Activated CD8-positive, alpha-beta T cell treated with anti-CD3 and anti-CD28 coated beads for 36 hours (primary cell): ENCODE measurements at regions not wholly inside any gene's neighbourhood (a gene's known extent, or its start where the extent isn't known, plus 50 kb on each side); places are given as distances from the start of the nearest gene placed in this dataset.

ENCODE experiments used
- ATAC-seq: fragments of 200-7000 bp; cut with Tn5 transposase; one replicate; pipeline ENCODE4 v1.10.0; 2021; ENCODE audit warnings: mild to moderate bottlenecking, moderate library complexity
- CTCF ChIA-PET: fragments of 350-600 bp; sonication (Branson Sonifier 250); formaldehyde crosslinking; loops from one replicate; lab custom pipeline; 2021; ENCODE audit warnings: antibody characterized with exemption; lab: Charles Lee
- POLR2A ChIA-PET: fragments of 350-600 bp; sonication (Branson Sonifier 250); formaldehyde crosslinking; loops from one replicate; lab custom pipeline; 2021; ENCODE audit warnings: antibody characterized with exemption; lab: Charles Lee
- DNase-seq: peaks from one replicate; pipeline ENCODE4 v3.0.0-alpha.2; 2020
- H3K27ac Mint-ChIP-seq: one replicate; pipeline ENCODE4 v1.8.0; 2021; ENCODE audit warnings: mild to moderate bottlenecking, mixed read lengths
- H3K27me3 Mint-ChIP-seq: one replicate; pipeline ENCODE4 v1.8.0; 2021; ENCODE audit warnings: mixed read lengths
- H3K36me3 Mint-ChIP-seq: one replicate; pipeline ENCODE4 v1.8.0; 2021; ENCODE audit warnings: low read depth, mixed read lengths
- H3K4me1 Mint-ChIP-seq: one replicate; pipeline ENCODE4 v1.8.0; 2021; ENCODE audit warnings: low read depth, mixed read lengths
- H3K4me3 Mint-ChIP-seq: one replicate; pipeline ENCODE4 v1.8.0; 2021; ENCODE audit warnings: mild to moderate bottlenecking, moderate library complexity, mixed read lengths
- H3K9me3 Mint-ChIP-seq: one replicate; pipeline ENCODE4 v1.8.0; 2021; ENCODE audit warnings: mixed read lengths
- intact Hi-C: fragments of 100-400 bp; cut with micrococcal nuclease; formaldehyde crosslinking; loops from one replicate; pipeline ENCODE4 v1.10.0; 2022
- TF ChIP-seq, protein P1 (sequence below): fragments of 200-600 bp; IDR thresholded peaks from one replicate; pipeline ENCODE4 v1.8.0; 2022; ENCODE audit warnings: antibody characterized with exemption, mild to moderate bottlenecking

DNA sequence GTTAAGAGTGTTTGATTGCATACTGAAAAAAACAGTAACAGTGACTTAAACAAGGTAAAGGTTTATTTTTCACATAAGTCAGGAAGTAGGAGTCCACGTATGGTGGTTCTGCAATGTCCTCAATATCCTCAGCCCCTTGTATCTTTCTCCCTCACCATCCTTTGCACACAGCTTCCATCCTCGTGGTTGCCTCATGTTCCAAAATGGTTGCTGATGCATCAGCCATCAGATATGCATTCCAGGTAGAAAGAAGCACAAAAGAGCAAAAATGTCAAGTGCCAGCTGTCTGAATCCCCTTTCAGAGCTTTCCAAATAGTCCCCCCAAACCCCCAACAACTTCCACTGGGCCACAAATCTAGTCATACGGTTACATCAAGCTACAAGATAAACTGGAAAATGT, 138.1 kb downstream of the SYF2 start:
- TF ChIP-seq, protein P1, sequence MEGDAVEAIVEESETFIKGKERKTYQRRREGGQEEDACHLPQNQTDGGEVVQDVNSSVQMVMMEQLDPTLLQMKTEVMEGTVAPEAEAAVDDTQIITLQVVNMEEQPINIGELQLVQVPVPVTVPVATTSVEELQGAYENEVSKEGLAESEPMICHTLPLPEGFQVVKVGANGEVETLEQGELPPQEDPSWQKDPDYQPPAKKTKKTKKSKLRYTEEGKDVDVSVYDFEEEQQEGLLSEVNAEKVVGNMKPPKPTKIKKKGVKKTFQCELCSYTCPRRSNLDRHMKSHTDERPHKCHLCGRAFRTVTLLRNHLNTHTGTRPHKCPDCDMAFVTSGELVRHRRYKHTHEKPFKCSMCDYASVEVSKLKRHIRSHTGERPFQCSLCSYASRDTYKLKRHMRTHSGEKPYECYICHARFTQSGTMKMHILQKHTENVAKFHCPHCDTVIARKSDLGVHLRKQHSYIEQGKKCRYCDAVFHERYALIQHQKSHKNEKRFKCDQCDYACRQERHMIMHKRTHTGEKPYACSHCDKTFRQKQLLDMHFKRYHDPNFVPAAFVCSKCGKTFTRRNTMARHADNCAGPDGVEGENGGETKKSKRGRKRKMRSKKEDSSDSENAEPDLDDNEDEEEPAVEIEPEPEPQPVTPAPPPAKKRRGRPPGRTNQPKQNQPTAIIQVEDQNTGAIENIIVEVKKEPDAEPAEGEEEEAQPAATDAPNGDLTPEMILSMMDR: no peak
- H3K4me3 Mint-ChIP-seq: no peak overlapping the region
- H3K27me3 Mint-ChIP-seq: no peaks in the 10 kb centered on the region
- no peak for ATAC-seq
- POLR2A ChIA-PET: interaction anchor here (0.6 to 2.7 kb wide), 4 partner anchors 9 to 131 kb away, joined by 3 to 9 read pairs (median 3); no protein-coding TSS in a partner anchor
- CTCF ChIA-PET: interaction anchor here (0.6 to 4.4 kb wide), 2 partner anchors 11 to 57 kb away, joined by 3 to 23 read pairs; no protein-coding TSS in a partner anchor
- peaks cover 63% of the 10 kb centered on the region for H3K4me1 Mint-ChIP-seq
- peaks cover 13% of the 10 kb centered on the region for H3K36me3 Mint-ChIP-seq
- peaks cover 25% of the 10 kb centered on the region for H3K9me3 Mint-ChIP-seq
- intact Hi-C loops: no loop called here
- H3K27ac Mint-ChIP-seq: no peak overlapping the region
- DNase-seq: no peak

DNA sequence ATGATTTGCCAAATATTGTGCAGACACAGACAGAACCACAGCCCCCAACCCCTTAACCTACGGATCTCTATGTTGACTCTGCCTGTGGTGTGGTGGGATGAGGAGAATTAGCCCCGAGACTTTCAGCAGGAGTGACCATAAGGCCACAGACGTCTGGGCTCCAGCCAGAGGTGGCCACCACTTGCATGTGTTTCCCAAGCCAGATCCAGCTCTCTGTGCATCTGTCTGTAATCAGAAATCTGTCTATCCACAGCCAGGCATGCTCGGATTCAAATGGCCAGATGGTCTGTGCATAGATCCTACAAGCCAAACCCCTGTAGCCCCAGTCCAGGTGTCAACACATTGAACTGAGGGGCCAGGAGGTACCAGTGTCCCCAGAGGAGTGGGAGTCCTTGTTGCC, 140.6 kb downstream of the SYF2 start:
- peaks cover 41% of the 10 kb centered on the region for H3K4me1 Mint-ChIP-seq
- ChIA-PET CTCF (interaction anchor here (0.9 to 1.8 kb wide), 2 partner anchors 10 to 194 kb away, joined by 4 read pairs; no protein-coding TSS in a partner anchor), POLR2A (interaction anchor here (0.6 to 1.2 kb wide), 3 partner anchors 8 to 1123 kb away, joined by 3 to 5 read pairs (median 5); no protein-coding TSS in a partner anchor)
- no peaks in the 10 kb centered on the region for H3K27me3 Mint-ChIP-seq
- DNase-seq (no peak), ATAC-seq (no peak)
- TF ChIP-seq, protein P1: no peak
- intact Hi-C loops: no loop called here
- no peak overlapping the region for H3K4me3 Mint-ChIP-seq
- no peak overlapping the region for H3K27ac Mint-ChIP-seq
- H3K9me3 Mint-ChIP-seq: peaks cover 20% of the 10 kb centered on the region
- peaks cover 9% of the 10 kb centered on the region for H3K36me3 Mint-ChIP-seq

DNA sequence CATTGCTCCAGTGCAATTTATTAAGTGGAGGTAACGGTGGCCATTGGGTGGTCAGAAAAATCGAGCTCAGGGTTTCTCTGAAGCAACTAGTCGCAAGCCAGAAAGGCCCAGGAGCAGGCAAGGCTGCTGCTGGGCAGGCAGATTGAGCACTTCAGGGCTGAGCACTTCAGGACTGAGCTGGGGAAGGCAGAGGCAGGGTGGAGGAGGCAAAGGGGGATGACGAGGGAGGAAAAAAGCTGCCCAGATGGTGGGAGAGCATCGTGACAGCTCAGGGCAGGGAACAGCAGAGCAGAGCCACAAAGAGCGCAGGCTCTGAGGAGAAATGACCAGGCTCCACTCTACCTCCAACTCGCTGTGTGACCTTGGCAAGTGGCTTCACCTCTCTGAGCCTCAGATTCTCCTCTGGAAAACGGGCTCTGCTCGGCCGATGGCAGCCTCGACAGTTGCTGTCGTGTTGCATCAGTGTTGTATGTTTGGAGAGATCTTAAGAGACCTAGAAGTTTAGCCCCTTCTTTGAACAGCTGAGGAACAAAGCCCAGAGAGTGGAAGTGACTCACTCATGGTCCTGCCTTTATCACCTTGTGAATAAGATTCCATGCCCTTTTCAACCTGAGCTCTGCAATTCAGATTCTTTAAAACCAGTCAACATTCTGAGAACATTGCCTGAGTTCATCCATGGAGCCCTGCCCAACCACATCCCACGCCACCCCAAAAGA, 141.4 kb downstream of the SYF2 start:
- ChIA-PET CTCF (interaction anchor here (0.9 to 1.8 kb wide), 4 partner anchors 11 to 194 kb away, joined by 3 to 4 read pairs (median 4); no protein-coding TSS in a partner anchor), POLR2A (interaction anchor here (0.8 to 1.2 kb wide), 3 partner anchors 8 to 57 kb away, joined by 3 to 5 read pairs (median 5); no protein-coding TSS in a partner anchor)
- DNase-seq (peak; percentile 29), ATAC-seq (peak; percentile 66)
- intact Hi-C loops: no loop called here
- Mint-ChIP-seq H3K9me3 (peaks cover 12% of the 10 kb centered on the region), H3K27me3 (no peaks in the 10 kb centered on the region), H3K4me3 (no peak overlapping the region), H3K36me3 (peaks cover 2% of the 10 kb centered on the region), H3K4me1 (peaks cover 33% of the 10 kb centered on the region), H3K27ac (no peak overlapping the region)
- TF ChIP-seq, protein P1: no peak

DNA sequence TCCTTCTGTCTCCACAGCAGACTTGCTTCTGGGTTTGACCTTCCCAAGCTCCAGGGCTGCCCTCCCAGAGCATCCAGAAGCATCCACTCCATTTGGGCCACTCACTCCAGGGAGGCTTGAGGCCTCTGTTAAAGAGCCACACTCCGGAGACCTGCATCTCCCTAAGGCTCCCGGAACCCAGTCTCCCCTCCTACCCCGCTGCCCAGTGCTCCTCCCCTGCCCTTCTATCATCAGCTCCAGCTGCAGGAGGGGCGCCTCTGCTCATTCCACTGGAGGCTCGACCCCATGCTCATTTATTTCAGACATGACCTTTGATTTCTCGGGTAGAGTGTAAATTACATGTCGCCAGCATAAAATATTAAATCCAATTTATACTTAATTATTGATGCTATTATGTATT, 142.5 kb downstream of the SYF2 start:
- ATAC-seq (no peak), DNase-seq (no peak)
- H3K27me3 Mint-ChIP-seq: no peaks in the 10 kb centered on the region
- H3K9me3 Mint-ChIP-seq: peaks cover 8% of the 10 kb centered on the region
- H3K4me3 Mint-ChIP-seq: no peak overlapping the region
- no peak overlapping the region for H3K27ac Mint-ChIP-seq
- ChIA-PET POLR2A (interaction anchor here (0.8 kb wide), 1 partner anchor 56 kb away, joined by 3 read pairs; no protein-coding TSS in a partner anchor), CTCF (interaction anchor here (1.0 to 1.8 kb wide), 2 partner anchors 12 to 193 kb away, joined by 4 read pairs; no protein-coding TSS in a partner anchor)
- intact Hi-C loops: no loop called here
- TF ChIP-seq, protein P1: no peak
- no peaks in the 10 kb centered on the region for H3K36me3 Mint-ChIP-seq
- peaks cover 22% of the 10 kb centered on the region for H3K4me1 Mint-ChIP-seq

DNA sequence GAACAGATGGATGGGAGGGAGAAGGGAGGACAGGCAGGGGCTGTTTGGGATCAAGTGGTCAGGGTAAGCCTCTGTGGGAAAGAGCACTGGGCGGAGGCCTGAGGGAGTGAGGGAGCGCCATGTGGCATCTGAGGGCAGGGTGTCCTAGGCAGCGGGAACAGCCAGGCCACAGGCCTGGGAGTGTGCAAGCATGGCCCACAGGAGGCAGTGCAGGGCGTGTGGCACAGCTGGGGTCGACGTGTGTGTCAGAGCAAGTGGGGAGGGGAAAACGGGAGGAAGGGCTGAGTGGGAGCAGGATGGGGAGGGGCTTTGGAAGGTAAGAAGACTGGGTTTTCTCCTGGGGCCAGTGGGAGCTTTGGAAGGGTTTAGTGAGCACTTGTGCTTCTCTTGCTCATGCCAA, 143.4 kb downstream of the SYF2 start:
- TF ChIP-seq, protein P1: no peak
- Mint-ChIP-seq H3K36me3 (no peaks in the 10 kb centered on the region), H3K27me3 (no peaks in the 10 kb centered on the region), H3K4me1 (peaks cover 15% of the 10 kb centered on the region), H3K27ac (no peak overlapping the region), H3K4me3 (no peak overlapping the region), H3K9me3 (peaks cover 3% of the 10 kb centered on the region)
- ChIA-PET CTCF (interaction anchor here (1.6 kb wide), 1 partner anchor 11 kb away, joined by 4 read pairs; no protein-coding TSS in a partner anchor), POLR2A (no interaction called here)
- ATAC-seq (no peak), DNase-seq (no peak)
- intact Hi-C loops: no loop called here
